WTC11 (cell line): ENCODE measurements at regions not wholly inside any gene's neighbourhood (a gene's known extent, or its start where the extent isn't known, plus 50 kb on each side); places are given as distances from the start of the nearest gene placed in this dataset.

ENCODE experiments used
- ATAC-seq: fragments of 200-7000 bp; cut with Tn5 transposase; 2 replicates; pipeline ENCODE4 v1.10.0; 2021; ENCODE audit warnings: mild to moderate bottlenecking, moderate library complexity
- CTCF ChIA-PET: fragments of 300-600 bp; sonication (Branson Sonifier 250); formaldehyde crosslinking; loops from one replicate; lab custom pipeline; 2021; ENCODE audit warnings: antibody characterized with exemption; lab: Charles Lee
- POLR2A ChIA-PET: fragments of 350-600 bp; sonication (Branson Sonifier 250); formaldehyde crosslinking; loops from one replicate; lab custom pipeline; 2021; ENCODE audit warnings: antibody characterized with exemption; lab: Charles Lee
- DNase-seq: peaks from one replicate; pipeline ENCODE4 v3.0.0; 2021; ENCODE audit warnings: low spot score
- H3K27ac Mint-ChIP-seq: 2 replicates; pipeline ENCODE4 v1.8.0; 2021; ENCODE audit warnings: mixed read lengths
- H3K27me3 Mint-ChIP-seq: 2 replicates; pipeline ENCODE4 v1.8.0; 2021; ENCODE audit warnings: low read depth, mild to moderate bottlenecking, moderate library complexity, mixed read lengths
- H3K36me3 Mint-ChIP-seq: 2 replicates; pipeline ENCODE4 v1.8.0; 2021; ENCODE audit warnings: mixed read lengths
- H3K4me1 Mint-ChIP-seq: 2 replicates; pipeline ENCODE4 v1.8.0; 2022; ENCODE audit warnings: mixed read lengths
- H3K4me3 Mint-ChIP-seq: 2 replicates; pipeline ENCODE4 v1.8.0; 2021; ENCODE audit warnings: mild to moderate bottlenecking, moderate library complexity, mixed read lengths
- H3K9me3 Mint-ChIP-seq: 2 replicates; pipeline ENCODE4 v1.8.0; 2021; ENCODE audit warnings: mixed read lengths
- AFF4 ChIP-seq: sonication (generic); formaldehyde crosslinking; IDR thresholded peaks from 2 replicates; pipeline ENCODE4 v1.8.1; 2023; ENCODE audit warnings: mild to moderate bottlenecking, missing genetic modification reagents, borderline replicate concordance
- ATF1 ChIP-seq: sonication (generic); formaldehyde crosslinking; IDR thresholded peaks from 2 replicates; pipeline ENCODE4 v1.8.1; 2023; ENCODE audit warnings: mild to moderate bottlenecking, moderate library complexity, missing genetic modification reagents
- ELF4 ChIP-seq: sonication (generic); formaldehyde crosslinking; IDR thresholded peaks from 2 replicates; pipeline ENCODE4 v1.8.1; 2022; ENCODE audit warnings: low read depth, mild to moderate bottlenecking, moderate library complexity, missing genetic modification reagents
- ESRRA ChIP-seq: sonication (generic); formaldehyde crosslinking; IDR thresholded peaks from 2 replicates; pipeline ENCODE4 v1.8.1; 2022; ENCODE audit warnings: mild to moderate bottlenecking, missing genetic modification reagents, borderline replicate concordance
- FOXJ3 ChIP-seq: sonication (generic); formaldehyde crosslinking; IDR thresholded peaks from 2 replicates; pipeline ENCODE4 v1.9.0; 2021; ENCODE audit warnings: missing genetic modification reagents, mild to moderate bottlenecking, borderline replicate concordance
- FOXP4 ChIP-seq: sonication (generic); formaldehyde crosslinking; IDR thresholded peaks from 2 replicates; pipeline ENCODE4 v1.8.0; 2022; ENCODE audit warnings: mild to moderate bottlenecking, missing genetic modification reagents
- GTF2I ChIP-seq: fragments of 250-450 bp; sonication (Bioruptor Pico); conservative IDR thresholded peaks from 2 replicates; pipeline ENCODE4 v1.4.0; 2021; ENCODE audit warnings: mild to moderate bottlenecking
- MLX ChIP-seq: sonication (generic); formaldehyde crosslinking; IDR thresholded peaks from 2 replicates; pipeline ENCODE4 v1.8.1; 2023; ENCODE audit warnings: mild to moderate bottlenecking, missing genetic modification reagents, moderate library complexity
- OVOL2 ChIP-seq: fragments of 250-450 bp; sonication (Bioruptor Pico); IDR thresholded peaks from 2 replicates; pipeline ENCODE4 v1.9.0; 2021; ENCODE audit warnings: mild to moderate bottlenecking, borderline replicate concordance
- PRRX2 ChIP-seq: fragments of 250-450 bp; sonication (Bioruptor Pico); IDR thresholded peaks from 2 replicates; pipeline ENCODE4 v1.8.0; 2021; ENCODE audit warnings: mild to moderate bottlenecking
- RELA ChIP-seq: sonication (generic); formaldehyde crosslinking; IDR thresholded peaks from 2 replicates; pipeline ENCODE4 v1.8.1; 2022; ENCODE audit warnings: missing genetic modification reagents, mild to moderate bottlenecking, borderline replicate concordance
- TEAD4 ChIP-seq: sonication (generic); formaldehyde crosslinking; IDR thresholded peaks from 2 replicates; pipeline ENCODE4 v1.8.0; 2022; ENCODE audit warnings: mild to moderate bottlenecking, missing genetic modification reagents
- ZNF219 ChIP-seq: sonication (generic); formaldehyde crosslinking; IDR thresholded peaks from 2 replicates; pipeline ENCODE4 v1.8.0; 2023; ENCODE audit warnings: missing genetic modification reagents, mild to moderate bottlenecking, borderline replicate concordance
- ZNF425 ChIP-seq: fragments of 250-450 bp; sonication (Bioruptor Pico); conservative IDR thresholded peaks from 2 replicates; pipeline ENCODE4 v1.9.0; 2021; ENCODE audit warnings: mild to moderate bottlenecking
- ZNF512 ChIP-seq: sonication (generic); formaldehyde crosslinking; IDR thresholded peaks from 2 replicates; pipeline ENCODE4 v1.8.1; 2022; ENCODE audit warnings: missing genetic modification reagents, borderline replicate concordance
- TF ChIP-seq, protein P1 (sequence below): fragments of 200-600 bp; IDR thresholded peaks from 2 replicates; pipeline ENCODE4 v1.8.0; 2022; ENCODE audit warnings: antibody characterized with exemption
- TF ChIP-seq, protein P2 (sequence below): sonication (generic); formaldehyde crosslinking; IDR thresholded peaks from 2 replicates; pipeline ENCODE4 v1.8.1; 2023; ENCODE audit warnings: mild to moderate bottlenecking, missing genetic modification reagents

- TF ChIP-seq ZNF512 (CRISPR knock-in tag) (no peak), AFF4 (CRISPR knock-in tag) (no peak), FOXJ3 (no peak), GTF2I (CRISPR knock-in tag) (no peak), ZNF219 (CRISPR knock-in tag) (no peak), PRRX2 (CRISPR knock-in tag) (no peak), OVOL2 (no peak), RELA (CRISPR knock-in tag) (no peak)
- TF ChIP-seq, protein P1, sequence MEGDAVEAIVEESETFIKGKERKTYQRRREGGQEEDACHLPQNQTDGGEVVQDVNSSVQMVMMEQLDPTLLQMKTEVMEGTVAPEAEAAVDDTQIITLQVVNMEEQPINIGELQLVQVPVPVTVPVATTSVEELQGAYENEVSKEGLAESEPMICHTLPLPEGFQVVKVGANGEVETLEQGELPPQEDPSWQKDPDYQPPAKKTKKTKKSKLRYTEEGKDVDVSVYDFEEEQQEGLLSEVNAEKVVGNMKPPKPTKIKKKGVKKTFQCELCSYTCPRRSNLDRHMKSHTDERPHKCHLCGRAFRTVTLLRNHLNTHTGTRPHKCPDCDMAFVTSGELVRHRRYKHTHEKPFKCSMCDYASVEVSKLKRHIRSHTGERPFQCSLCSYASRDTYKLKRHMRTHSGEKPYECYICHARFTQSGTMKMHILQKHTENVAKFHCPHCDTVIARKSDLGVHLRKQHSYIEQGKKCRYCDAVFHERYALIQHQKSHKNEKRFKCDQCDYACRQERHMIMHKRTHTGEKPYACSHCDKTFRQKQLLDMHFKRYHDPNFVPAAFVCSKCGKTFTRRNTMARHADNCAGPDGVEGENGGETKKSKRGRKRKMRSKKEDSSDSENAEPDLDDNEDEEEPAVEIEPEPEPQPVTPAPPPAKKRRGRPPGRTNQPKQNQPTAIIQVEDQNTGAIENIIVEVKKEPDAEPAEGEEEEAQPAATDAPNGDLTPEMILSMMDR: no peak
Measured at GRCh38 chr10:30774261-30774660, 144.7 kb upstream of the LYZL2 start (continued).

DNA sequence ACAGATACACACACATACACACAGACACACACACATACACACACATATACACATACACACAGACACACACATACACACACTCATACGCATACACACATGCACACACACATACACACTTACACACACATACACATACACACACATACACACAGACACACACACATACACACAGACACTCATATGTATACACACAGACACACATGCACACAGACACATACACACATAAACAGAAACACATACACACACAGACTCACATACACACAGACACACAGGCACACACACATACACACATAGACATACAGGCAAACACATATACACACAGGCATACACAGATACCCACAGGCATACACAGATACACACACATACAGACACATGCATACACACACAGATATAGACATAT lies 143.9 kb upstream of the LYZL2 start:
- H3K4me3 Mint-ChIP-seq: no peak overlapping the region
- H3K36me3 Mint-ChIP-seq: peaks cover 28% of the 10 kb centered on the region
- CTCF ChIA-PET: interaction anchor here (0.6 kb wide), 1 partner anchor 55 kb away, joined by 3 read pairs; no protein-coding TSS in a partner anchor
- no peak for ATAC-seq
- POLR2A ChIA-PET: no interaction called here
- H3K27me3 Mint-ChIP-seq: peaks cover 14% of the 10 kb centered on the region
- H3K4me1 Mint-ChIP-seq: no peaks in the 10 kb centered on the region
- no peak for DNase-seq
- H3K9me3 Mint-ChIP-seq: peaks cover 38% of the 10 kb centered on the region
- H3K27ac Mint-ChIP-seq: no peak overlapping the region
- TF ChIP-seq ATF1 (CRISPR knock-in tag) (no peak), MLX (CRISPR knock-in tag) (no peak), RELA (CRISPR knock-in tag) (no peak), ESRRA (CRISPR knock-in tag) (no peak), TEAD4 (CRISPR knock-in tag) (no peak), ZNF425 (CRISPR knock-in tag) (no peak), FOXP4 (CRISPR knock-in tag) (no peak), ELF4 (CRISPR knock-in tag) (no peak)
- TF ChIP-seq, protein P1: no peak
- TF ChIP-seq, protein P2, sequence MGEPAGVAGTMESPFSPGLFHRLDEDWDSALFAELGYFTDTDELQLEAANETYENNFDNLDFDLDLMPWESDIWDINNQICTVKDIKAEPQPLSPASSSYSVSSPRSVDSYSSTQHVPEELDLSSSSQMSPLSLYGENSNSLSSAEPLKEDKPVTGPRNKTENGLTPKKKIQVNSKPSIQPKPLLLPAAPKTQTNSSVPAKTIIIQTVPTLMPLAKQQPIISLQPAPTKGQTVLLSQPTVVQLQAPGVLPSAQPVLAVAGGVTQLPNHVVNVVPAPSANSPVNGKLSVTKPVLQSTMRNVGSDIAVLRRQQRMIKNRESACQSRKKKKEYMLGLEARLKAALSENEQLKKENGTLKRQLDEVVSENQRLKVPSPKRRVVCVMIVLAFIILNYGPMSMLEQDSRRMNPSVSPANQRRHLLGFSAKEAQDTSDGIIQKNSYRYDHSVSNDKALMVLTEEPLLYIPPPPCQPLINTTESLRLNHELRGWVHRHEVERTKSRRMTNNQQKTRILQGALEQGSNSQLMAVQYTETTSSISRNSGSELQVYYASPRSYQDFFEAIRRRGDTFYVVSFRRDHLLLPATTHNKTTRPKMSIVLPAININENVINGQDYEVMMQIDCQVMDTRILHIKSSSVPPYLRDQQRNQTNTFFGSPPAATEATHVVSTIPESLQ: no peak
